ENCODE measurements at regions not wholly inside any gene's neighbourhood (a gene's known extent, or its start where the extent isn't known, plus 50 kb on each side); places are given as distances from the start of the nearest gene placed in this dataset.

DNA sequence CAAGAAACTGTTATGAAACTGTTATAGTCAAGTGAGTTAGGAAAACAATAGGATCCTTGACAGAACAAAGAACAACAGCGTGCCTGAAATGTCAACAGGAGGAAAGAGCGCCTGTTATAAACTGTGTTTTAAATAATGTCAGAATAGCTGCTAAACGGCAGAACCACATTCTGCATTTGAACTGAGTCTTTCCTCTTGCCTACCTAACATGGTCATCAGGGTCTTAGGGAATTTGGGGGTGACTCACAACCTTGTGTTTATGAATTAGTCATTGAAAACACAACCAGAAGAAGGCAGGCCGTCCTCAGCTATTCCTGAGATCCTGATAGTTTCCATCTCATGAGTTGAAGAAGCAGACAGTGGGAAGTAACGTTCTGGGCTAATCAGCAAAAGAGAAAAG lies 222.0 kb upstream of the FN1 start:
- TF ChIP-seq POLR2A (IDR thresholded peaks at IDR 0.05) (no peak), CTCF (IDR thresholded peaks at IDR 0.05) (no peak), EP300 (IDR thresholded peaks at IDR 0.05) (no peak)
- WGBS, 3 donors, result 9 to 34% (median 19%) methylated on average over 5 of the region's 5 CpGs
- Histone ChIP-seq H3K27ac (peak overlapping the region in 1 of 2 donors; percentile 49), H3K4me1 (ENCODE audit: insufficient read depth) (peaks cover 19% of the 10 kb centered on the region), H3K36me3 (no peaks in the 10 kb centered on the region), H3K27me3 (no peaks in the 10 kb centered on the region), H3K9me3 (no peaks in the 10 kb centered on the region), H3K4me3 (no peak overlapping the region)
- peak in 2 of 5 donors; percentile 25 to 48 for DNase-seq
- intact Hi-C loops (cut with DNase I), result no loop called here

GRCh38 chr2:215654148-215654819 lies 218.4 kb upstream of the FN1 start:
- H3K27ac ChIP-seq, result no peak overlapping the region

DNA sequence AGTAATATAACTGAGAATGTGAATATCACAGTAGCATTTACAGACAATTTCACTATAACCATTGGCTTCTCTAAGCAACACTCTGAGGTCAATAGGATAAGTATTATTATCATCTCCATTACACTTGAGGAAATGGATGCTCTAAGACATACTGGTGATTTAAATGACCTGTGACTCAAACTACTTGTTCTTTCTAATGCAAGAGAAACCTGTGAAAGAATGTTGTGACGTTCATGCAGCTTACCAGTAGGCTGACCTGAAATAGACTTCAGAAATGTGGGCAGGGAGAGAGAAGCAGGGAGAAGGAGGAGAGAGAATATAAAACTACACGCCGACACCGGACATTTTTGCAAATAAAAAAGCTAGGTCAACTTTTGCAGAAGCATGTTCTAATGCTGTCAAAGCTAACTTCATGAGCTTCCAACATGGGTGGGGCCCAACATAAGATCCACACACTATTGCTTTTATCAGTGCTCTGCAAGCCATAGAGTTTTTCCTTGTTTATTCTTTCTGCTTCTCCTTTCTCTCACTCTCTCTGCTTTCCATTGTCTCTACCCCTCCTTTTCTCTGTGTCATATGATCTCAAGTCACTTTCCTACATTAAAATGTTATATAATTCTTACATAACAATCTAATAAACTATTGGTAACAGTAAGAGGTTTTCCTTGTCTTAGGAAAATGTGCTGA lies 217.6 kb upstream of the FN1 start:
- Histone ChIP-seq H3K27ac (no peak overlapping the region), H3K4me1 (ENCODE audit: insufficient read depth) (peaks cover 12% of the 10 kb centered on the region), H3K27me3 (no peaks in the 10 kb centered on the region), H3K9me3 (no peaks in the 10 kb centered on the region), H3K4me3 (no peak overlapping the region), H3K36me3 (no peaks in the 10 kb centered on the region)
- TF ChIP-seq CTCF (IDR thresholded peaks at IDR 0.05) (no peak), POLR2A (IDR thresholded peaks at IDR 0.05) (no peak), EP300 (IDR thresholded peaks at IDR 0.05) (no peak)
- 49 to 72% (median 64%) methylated on average over 4 of the region's 4 CpGs for WGBS, 3 donors
- no peak for DNase-seq
- intact Hi-C loops (cut with DNase I), result no loop called here

More at GRCh38 chr2:215654148-215654819, 218.4 kb upstream of the FN1 start:
- no peak for DNase-seq
- intact Hi-C loops (cut with DNase I), result no loop called here
- Histone ChIP-seq H3K9me3 (no peaks in the 10 kb centered on the region), H3K4me3 (no peak overlapping the region), H3K4me1 (ENCODE audit: insufficient read depth) (peaks cover 16% of the 10 kb centered on the region), H3K27me3 (no peaks in the 10 kb centered on the region), H3K36me3 (no peaks in the 10 kb centered on the region)
- TF ChIP-seq CTCF (IDR thresholded peaks at IDR 0.05) (no peak), POLR2A (IDR thresholded peaks at IDR 0.05) (no peak), EP300 (IDR thresholded peaks at IDR 0.05) (no peak)
- WGBS, 3 donors, result 9 to 17% (median 16%) methylated on average over 7 of the region's 7 CpGs

GRCh38 chr2:215652388-215652787 lies 216.5 kb upstream of the FN1 start:
- H3K27me3 ChIP-seq, result no peaks in the 10 kb centered on the region
- intact Hi-C loops (cut with DNase I), result no loop called here
- H3K36me3 ChIP-seq, result no peaks in the 10 kb centered on the region
- WGBS, 3 donors, result 77 to 88% (median 85%) methylated on average over 2 of the region's 2 CpGs
- no peak for TF ChIP-seq CTCF (IDR thresholded peaks at IDR 0.05)
- no peak for TF ChIP-seq POLR2A (IDR thresholded peaks at IDR 0.05)
- TF ChIP-seq EP300 (IDR thresholded peaks at IDR 0.05), result no peak
- peaks cover 10% of the 10 kb centered on the region for H3K4me1 ChIP-seq (ENCODE audit: insufficient read depth)
- H3K27ac ChIP-seq, result no peak overlapping the region
- H3K4me3 ChIP-seq, result no peak overlapping the region
- DNase-seq, result no peak
- no peaks in the 10 kb centered on the region for H3K9me3 ChIP-seq

Measured in ovary (tissue), 7 donors.